HepG2 (cell line): ENCODE measurements at regions not wholly inside any gene's neighbourhood (a gene's known extent, or its start where the extent isn't known, plus 50 kb on each side); places are given as distances from the start of the nearest gene placed in this dataset.
A peak's percentile ranks its signal among the peaks of the same experiment; 100 is the strongest.

Source experiments
- ATAC-seq: fragments of 200-7000 bp; cut with Tn5 transposase; 3 replicates; pipeline ENCODE4 v1.9.1; 2020; ENCODE audit warnings: mild to moderate bottlenecking, moderate library complexity
- BruUV-seq: library from RNA; stranded (reverse); fragments of 400-500 nt; replicated peaks from 2 replicates; lab custom pipeline; 2021; lab: Mats Ljungman, UMichigan
- CTCF ChIA-PET: fragments of 300-600 bp; formaldehyde crosslinking; extraction: SDS; loops from one replicate; lab custom pipeline; 2021; ENCODE audit warnings: low total read pairs, inconsistent platforms, low intra/inter-chr PET ratio; lab: Yijun Ruan, JAX
- POLR2A ChIA-PET: fragments of 350-600 bp; sonication (Branson Sonifier 250); formaldehyde crosslinking; loops from one replicate; lab custom pipeline; 2020; ENCODE audit warnings: antibody characterized with exemption, inconsistent platforms; lab: Yijun Ruan, JAX
- DNase-seq: peaks from one replicate; pipeline ENCODE4 v3.0.0-alpha.2; 2015; ENCODE audit warnings: low spot score
- FAIRE-seq: peaks from 3 replicates; lab custom pipeline; 2011; peaks lifted over from hg19 to GRCh38; lab: Jason Lieb, UNC
- H2AFZ ChIP-seq: one replicate; pipeline ENCODE4 v1.6.1; 2011; ENCODE audit warnings: low read length, inconsistent platforms
- H3K27ac ChIP-seq: fragments of 300-600 bp; 3 replicates; pipeline ENCODE4 v1.8.0; 2011; ENCODE audit warnings: mixed run types, mild to moderate bottlenecking, mixed read lengths, low read length, inconsistent platforms; ENCODE audit not compliant: insufficient read depth; ENCODE audit errors: extremely low read length
- H3K27me3 ChIP-seq, 2 experiments: fragments of 200-600 bp in 1 of 2; 2 replicates in 1 of 2; 3 replicates in 1 of 2; pipeline versions ENCODE4 v1.6.0 to v1.8.0; 2011; ENCODE audit warnings: low read length in 2 of 2, mild to moderate bottlenecking in 2 of 2, moderate library complexity in 2 of 2, inconsistent platforms in 1 of 2; ENCODE audit not compliant: insufficient read depth in 2 of 2, control insufficient read depth in 1 of 2
- H3K36me3 ChIP-seq, 2 experiments: fragments of 200-600 bp in 1 of 2; replicated peaks in 1 of 2; 2 replicates in 1 of 2; 3 replicates in 1 of 2; pipeline versions ENCODE4 v1.5.1 to v1.8.0; 2011; ENCODE audit warnings: low read length in 2 of 2, inconsistent platforms in 1 of 2; ENCODE audit not compliant: insufficient read depth in 2 of 2, control insufficient read depth in 1 of 2
- H3K4me1 ChIP-seq: 2 replicates; pipeline ENCODE4 v1.5.1; 2012; ENCODE audit warnings: low read length, inconsistent platforms; ENCODE audit not compliant: insufficient read depth
- H3K4me2 ChIP-seq: 2 replicates; pipeline ENCODE4 v1.6.0; 2011; ENCODE audit warnings: low read depth, low read length, inconsistent platforms
- H3K4me3 ChIP-seq, 3 experiments: fragments of 200-600 bp in 1 of 3; sonication (generic), shearing (Covaris generic) in 1 of 3; replicated peaks in 1 of 3; 2 replicates each; pipeline ENCODE4 v1.5.1; 2011 to 2016; ENCODE audit warnings: low read length in 3 of 3, inconsistent platforms in 2 of 3, low read depth in 2 of 3, mild to moderate bottlenecking in 2 of 3, control low read depth in 1 of 3, mixed read lengths in 1 of 3; ENCODE audit not compliant: insufficient read depth in 1 of 3
- H3K79me2 ChIP-seq: one replicate; pipeline ENCODE4 v1.6.1; 2011; ENCODE audit warnings: low read length, inconsistent platforms; ENCODE audit not compliant: insufficient read depth
- H3K9ac ChIP-seq: 2 replicates; pipeline ENCODE4 v1.6.0; 2011; ENCODE audit warnings: mild to moderate bottlenecking, low read depth, low read length, inconsistent platforms; ENCODE audit not compliant: insufficient read depth
- H3K9me3 ChIP-seq: 2 replicates; pipeline ENCODE4 v1.5.1; 2012; ENCODE audit warnings: mild to moderate bottlenecking, low read length
- H4K20me1 ChIP-seq: 2 replicates; pipeline ENCODE4 v1.6.0; 2011; ENCODE audit warnings: inconsistent platforms, mild to moderate bottlenecking, low read length, moderate library complexity; ENCODE audit not compliant: insufficient read depth
- CEBPG ChIP-seq: IDR thresholded peaks from 2 replicates; pipeline ENCODE4 v1.6.1; 2016
- CHD4 ChIP-seq: fragments of 200-600 bp; sonication (generic); IDR thresholded peaks from 2 replicates; pipeline ENCODE4 v1.7.0; 2017; ENCODE audit warnings: mild to moderate bottlenecking, low read length, borderline replicate concordance
- FOXJ3 ChIP-seq: sonication (generic); formaldehyde crosslinking; IDR thresholded peaks from 2 replicates; pipeline ENCODE4 v1.4.0; 2020; ENCODE audit warnings: missing genetic modification reagents, mild to moderate bottlenecking, borderline replicate concordance
- HNRNPUL1 ChIP-seq: fragments of 200-400 bp; formaldehyde crosslinking; IDR thresholded peaks from 2 replicates; pipeline ENCODE4 v1.6.1; 2017; ENCODE audit warnings: low read depth, mild to moderate bottlenecking, low read length, moderate library complexity
- IKZF1 ChIP-seq: fragments of 450-650 bp; IDR thresholded peaks from 2 replicates; pipeline ENCODE4 v1.7.1; 2016
- KAT2B ChIP-seq: fragments of 150-350 bp; IDR thresholded peaks from 2 replicates; pipeline ENCODE4 v1.6.1; 2014; ENCODE audit warnings: low read depth, low read length, borderline replicate concordance
- KAT8 ChIP-seq: IDR thresholded peaks from 2 replicates; pipeline ENCODE4 v1.6.1; 2016; ENCODE audit warnings: missing genetic modification reagents, missing compliant biosample characterization
- MAZ ChIP-seq, 2 experiments: sonication (generic) in 1 of 2; formaldehyde crosslinking in 1 of 2; IDR thresholded peaks; 2 replicates each; pipeline versions ENCODE4 v1.5.0 to v1.6.1; 2012 to 2020; ENCODE audit warnings: low read depth in 2 of 2, mild to moderate bottlenecking in 2 of 2, borderline replicate concordance in 1 of 2, improper control_type of control experiment in 1 of 2, low read length in 1 of 2, missing genetic modification reagents in 1 of 2, moderate library complexity in 1 of 2
- NFE2L1 ChIP-seq: sonication (generic); formaldehyde crosslinking; IDR thresholded peaks from 2 replicates; pipeline ENCODE4 v1.4.0; 2020; ENCODE audit warnings: missing genetic modification reagents, mild to moderate bottlenecking, borderline replicate concordance
- SALL1 ChIP-seq: sonication (generic); formaldehyde crosslinking; IDR thresholded peaks from 2 replicates; pipeline ENCODE4 v1.8.0; 2022; ENCODE audit warnings: mild to moderate bottlenecking, missing genetic modification reagents
- SATB2 ChIP-seq: sonication (generic); formaldehyde crosslinking; IDR thresholded peaks from 2 replicates; pipeline ENCODE4 v1.5.0; 2020; ENCODE audit warnings: missing genetic modification reagents
- SOX13 ChIP-seq, 3 experiments: fragments of 450-650 bp in 1 of 3; sonication (generic) in 1 of 3; formaldehyde crosslinking in 1 of 3; IDR thresholded peaks in 2 of 3; conservative IDR thresholded peaks in 1 of 3; 2 replicates each; pipeline versions ENCODE4 v1.5.0 to v1.6.1; 2016 to 2020; ENCODE audit warnings: antibody characterized with exemption in 1 of 3, mild to moderate bottlenecking in 1 of 3, missing compliant biosample characterization in 1 of 3, missing genetic modification reagents in 1 of 3, moderate library complexity in 1 of 3
- SUZ12 ChIP-seq: fragments of 150-350 bp; IDR thresholded peaks from 2 replicates; pipeline ENCODE4 v1.6.1; 2014; ENCODE audit warnings: low read depth, low read length
- SYNCRIP ChIP-seq: fragments of 200-400 bp; formaldehyde crosslinking; IDR thresholded peaks from 2 replicates; pipeline ENCODE4 v1.6.1; 2018; ENCODE audit warnings: mild to moderate bottlenecking, low read depth, low read length; ENCODE audit not compliant: insufficient read depth
- TEAD3 ChIP-seq: optimal IDR thresholded peaks from 2 replicates; pipeline ENCODE3; 2016; ENCODE audit warnings: borderline replicate concordance
- ZNF264 ChIP-seq: sonication (generic); formaldehyde crosslinking; IDR thresholded peaks from 2 replicates; pipeline ENCODE4 v1.4.0; 2020; ENCODE audit warnings: missing genetic modification reagents
- WGBS: methylation state at CpG from one replicate; pipeline ENCODE4 v1.1.6; 2017; ENCODE audit warnings: low lambda C conversion rate; 5-methylcytosine and 5-hydroxymethylcytosine counted together
- in situ Hi-C: cut with HindIII; loops from 2 replicates; pipeline ENCODE4 v1.10.0; 2017; ENCODE audit warnings: low pct_unique_long_range_greater_than_20kb; ENCODE audit not compliant: extremely low pct_ligation_motif_present
- intact Hi-C: fragments of 100-400 bp; cut with micrococcal nuclease; formaldehyde crosslinking; loops from one replicate; pipeline ENCODE4 v1.10.0; 2022; ENCODE audit not compliant: unreplicated experiment
- TF ChIP-seq, protein P1 (sequence below): sonication (generic); formaldehyde crosslinking; IDR thresholded peaks from 2 replicates; pipeline ENCODE4 v1.4.0; 2020; ENCODE audit warnings: missing genetic modification reagents, mild to moderate bottlenecking, borderline replicate concordance
- TF ChIP-seq, protein P2 (sequence below): sonication (generic); formaldehyde crosslinking; conservative IDR thresholded peaks from 2 replicates; pipeline ENCODE4 v1.8.0; 2022; ENCODE audit warnings: low read depth, missing genetic modification reagents
- TF ChIP-seq, protein P3 (sequence below): sonication (generic); formaldehyde crosslinking; IDR thresholded peaks from 2 replicates; pipeline ENCODE4 v1.4.0; 2020; ENCODE audit warnings: missing genetic modification reagents, mild to moderate bottlenecking, borderline replicate concordance

DNA sequence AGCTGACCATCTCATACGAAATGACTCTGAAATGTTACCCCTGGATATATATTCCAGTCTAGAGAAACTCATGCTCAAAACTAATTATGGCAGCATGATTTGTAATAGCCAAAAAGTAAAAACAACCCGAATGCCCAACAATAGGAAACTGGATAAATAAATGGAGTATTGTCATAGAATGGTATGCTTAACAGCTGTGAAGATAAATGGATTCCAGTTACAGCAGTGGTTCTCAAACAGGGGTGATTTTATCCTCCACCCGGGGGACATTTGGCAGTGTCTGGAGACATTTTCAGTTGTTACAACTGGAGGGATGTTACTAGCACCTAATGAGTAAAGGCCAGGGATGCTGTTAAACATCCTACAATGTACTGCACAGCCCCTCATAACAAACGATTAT is 52.3 kb upstream of the PIAS1 start (continued):
- TF ChIP-seq, protein P1, sequence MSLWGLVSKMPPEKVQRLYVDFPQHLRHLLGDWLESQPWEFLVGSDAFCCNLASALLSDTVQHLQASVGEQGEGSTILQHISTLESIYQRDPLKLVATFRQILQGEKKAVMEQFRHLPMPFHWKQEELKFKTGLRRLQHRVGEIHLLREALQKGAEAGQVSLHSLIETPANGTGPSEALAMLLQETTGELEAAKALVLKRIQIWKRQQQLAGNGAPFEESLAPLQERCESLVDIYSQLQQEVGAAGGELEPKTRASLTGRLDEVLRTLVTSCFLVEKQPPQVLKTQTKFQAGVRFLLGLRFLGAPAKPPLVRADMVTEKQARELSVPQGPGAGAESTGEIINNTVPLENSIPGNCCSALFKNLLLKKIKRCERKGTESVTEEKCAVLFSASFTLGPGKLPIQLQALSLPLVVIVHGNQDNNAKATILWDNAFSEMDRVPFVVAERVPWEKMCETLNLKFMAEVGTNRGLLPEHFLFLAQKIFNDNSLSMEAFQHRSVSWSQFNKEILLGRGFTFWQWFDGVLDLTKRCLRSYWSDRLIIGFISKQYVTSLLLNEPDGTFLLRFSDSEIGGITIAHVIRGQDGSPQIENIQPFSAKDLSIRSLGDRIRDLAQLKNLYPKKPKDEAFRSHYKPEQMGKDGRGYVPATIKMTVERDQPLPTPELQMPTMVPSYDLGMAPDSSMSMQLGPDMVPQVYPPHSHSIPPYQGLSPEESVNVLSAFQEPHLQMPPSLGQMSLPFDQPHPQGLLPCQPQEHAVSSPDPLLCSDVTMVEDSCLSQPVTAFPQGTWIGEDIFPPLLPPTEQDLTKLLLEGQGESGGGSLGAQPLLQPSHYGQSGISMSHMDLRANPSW (CRISPR knock-in tag): no peak
- no peak for TF ChIP-seq KAT2B
- no peak for TF ChIP-seq NFE2L1 (CRISPR knock-in tag)
- TF ChIP-seq, protein P2, sequence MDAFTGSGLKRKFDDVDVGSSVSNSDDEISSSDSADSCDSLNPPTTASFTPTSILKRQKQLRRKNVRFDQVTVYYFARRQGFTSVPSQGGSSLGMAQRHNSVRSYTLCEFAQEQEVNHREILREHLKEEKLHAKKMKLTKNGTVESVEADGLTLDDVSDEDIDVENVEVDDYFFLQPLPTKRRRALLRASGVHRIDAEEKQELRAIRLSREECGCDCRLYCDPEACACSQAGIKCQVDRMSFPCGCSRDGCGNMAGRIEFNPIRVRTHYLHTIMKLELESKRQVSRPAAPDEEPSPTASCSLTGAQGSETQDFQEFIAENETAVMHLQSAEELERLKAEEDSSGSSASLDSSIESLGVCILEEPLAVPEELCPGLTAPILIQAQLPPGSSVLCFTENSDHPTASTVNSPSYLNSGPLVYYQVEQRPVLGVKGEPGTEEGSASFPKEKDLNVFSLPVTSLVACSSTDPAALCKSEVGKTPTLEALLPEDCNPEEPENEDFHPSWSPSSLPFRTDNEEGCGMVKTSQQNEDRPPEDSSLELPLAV (CRISPR knock-in tag): no peak
- no peak for TF ChIP-seq KAT8
- TF ChIP-seq SATB2 (CRISPR knock-in tag): no peak

DNA sequence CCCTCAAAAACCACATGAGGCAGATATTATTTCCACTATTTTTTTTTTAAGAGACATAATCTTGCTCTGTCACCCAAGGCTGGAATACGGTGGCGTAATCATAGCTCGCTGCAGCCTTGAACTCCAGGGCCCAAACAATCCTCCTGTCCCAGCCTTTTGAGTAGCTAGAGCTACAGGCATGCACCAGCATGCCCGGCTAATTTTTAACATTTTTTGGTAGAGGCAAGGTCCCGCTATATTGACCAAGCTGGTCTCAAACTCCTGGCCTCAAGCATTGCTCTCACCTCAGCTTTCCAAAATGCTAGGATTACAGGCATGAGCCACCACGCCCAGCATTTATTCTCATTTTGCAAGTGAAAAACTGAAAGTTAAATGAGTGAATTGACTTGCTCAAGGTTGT is 50.8 kb upstream of the PIAS1 start:
- no peak overlapping the region for H3K27ac ChIP-seq
- peak; percentile 60 for DNase-seq
- no peak overlapping the region for H2AFZ ChIP-seq
- no TSS peak for BruUV-seq
- no peaks in the 10 kb centered on the region for H3K27me3 ChIP-seq
- no peaks in the 10 kb centered on the region for H3K79me2 ChIP-seq
- H4K20me1 ChIP-seq: no peaks in the 10 kb centered on the region
- ChIA-PET CTCF (no interaction called here), POLR2A (interaction anchor here (0.5 to 1.4 kb wide), 2 partner anchors 57 to 193 kb away, joined by 3 read pairs; no protein-coding TSS in a partner anchor)
- H3K4me2 ChIP-seq: peak overlapping the region; percentile 29; the same call in 1 of the 2 replicates
- in situ Hi-C loops (no loop called here), intact Hi-C loops (no loop called here)
- peaks cover 37% of the 10 kb centered on the region for H3K4me1 ChIP-seq
- H3K9me3 ChIP-seq: no peaks in the 10 kb centered on the region
- H3K9ac ChIP-seq: no peak overlapping the region
- H3K36me3 ChIP-seq: no peaks in the 10 kb centered on the region
- FAIRE-seq: peak; percentile 94
- H3K4me3 ChIP-seq: no peak overlapping the region
- 34% methylated on average over 6 of the region's 6 CpGs for WGBS
- peak; percentile 75 for ATAC-seq
- TF ChIP-seq SALL1 (CRISPR knock-in tag) (peak; percentile 11; the same call in 1 of the 2 replicates), SOX13 (IDR thresholded peaks at IDR 0.05) (no peak), SOX13 (CRISPR knock-in tag; conservative IDR thresholded peaks at IDR 0.05 in 1 of 2, IDR thresholded peaks at IDR 0.05 in 1 of 2) (peak in 1 of 2 experiments; percentile 23; a peak in 1 of 4 replicates), SUZ12 (no peak), FOXJ3 (CRISPR knock-in tag) (peak; percentile 41; the same call in 1 of the 2 replicates), MAZ (IDR thresholded peaks at IDR 0.05; ENCODE audit: borderline replicate concordance, low read depth, low read length) (no peak), MAZ (CRISPR knock-in tag; IDR thresholded peaks at IDR 0.05; ENCODE audit: low read depth) (no peak), HNRNPUL1 (no peak), ZNF264 (CRISPR knock-in tag) (0 out of 2 replicates have a peak, but pooled peaks have one; percentile 26), CHD4 (no peak), IKZF1 (no peak), CEBPG (CRISPR knock-in tag) (peak; percentile 56; the same call in 1 of the 2 replicates), TEAD3 (CRISPR knock-in tag) (peak; percentile 12), SYNCRIP (no peak)
- TF ChIP-seq, protein P3, sequence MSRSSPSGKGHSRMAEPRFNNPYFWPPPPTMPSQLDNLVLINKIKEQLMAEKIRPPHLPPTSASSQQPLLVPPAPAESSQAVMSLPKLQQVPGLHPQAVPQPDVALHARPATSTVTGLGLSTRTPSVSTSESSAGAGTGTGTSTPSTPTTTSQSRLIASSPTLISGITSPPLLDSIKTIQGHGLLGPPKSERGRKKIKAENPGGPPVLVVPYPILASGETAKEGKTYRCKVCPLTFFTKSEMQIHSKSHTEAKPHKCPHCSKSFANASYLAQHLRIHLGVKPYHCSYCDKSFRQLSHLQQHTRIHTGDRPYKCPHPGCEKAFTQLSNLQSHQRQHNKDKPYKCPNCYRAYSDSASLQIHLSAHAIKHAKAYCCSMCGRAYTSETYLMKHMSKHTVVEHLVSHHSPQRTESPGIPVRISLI (CRISPR knock-in tag): peak; percentile 31; the same call in 1 of the 2 replicates
